Loucy (cell line): ENCODE measurements at regions not wholly inside any gene's neighbourhood (a gene's known extent, or its start where the extent isn't known, plus 50 kb on each side); places are given as distances from the start of the nearest gene placed in this dataset.
"Not testable (repeated sequence)": the region's sequence is repeated elsewhere in the genome, so short reads cannot be mapped to it uniquely, and the experiment has no call there.

Source experiments
- H2AFZ ChIP-seq: fragments of 200-600 bp; sonication (generic); 2 replicates; pipeline ENCODE4 v1.6.0; 2016; ENCODE audit warnings: antibody characterized with exemption, mild to moderate bottlenecking, low read length, moderate library complexity
- H3F3A ChIP-seq: fragments of 200-600 bp; 2 replicates; pipeline ENCODE4 v1.6.0; 2016; ENCODE audit warnings: antibody characterized with exemption, low read depth, mild to moderate bottlenecking
- H3K27me3 ChIP-seq: fragments of 200-600 bp; sonication (generic); 2 replicates; pipeline ENCODE4 v1.6.1; 2014; ENCODE audit warnings: low read length, mild to moderate bottlenecking; ENCODE audit not compliant: insufficient read depth, poor library complexity, severe bottlenecking
- H3K36me3 ChIP-seq: fragments of 200-600 bp; sonication (generic); 2 replicates; pipeline ENCODE4 v1.6.1; 2016; ENCODE audit warnings: low read length; ENCODE audit not compliant: insufficient read depth
- H3K4me1 ChIP-seq: fragments of 200-600 bp; sonication (generic); 2 replicates; pipeline ENCODE4 v1.5.1; 2014; ENCODE audit warnings: low read length, mild to moderate bottlenecking; ENCODE audit not compliant: insufficient read depth, poor library complexity, severe bottlenecking
- H3K4me2 ChIP-seq: fragments of 200-600 bp; sonication (generic); 2 replicates; pipeline ENCODE4 v1.6.0; 2014; ENCODE audit warnings: antibody characterized with exemption, low read length, low read depth, mild to moderate bottlenecking; ENCODE audit not compliant: poor library complexity, severe bottlenecking
- H3K4me3 ChIP-seq: fragments of 200-600 bp; sonication (generic); 2 replicates; pipeline ENCODE4 v1.5.1; 2014; ENCODE audit warnings: low read length, mild to moderate bottlenecking, mixed read lengths; ENCODE audit not compliant: poor library complexity, severe bottlenecking
- H3K79me2 ChIP-seq: fragments of 200-600 bp; sonication (generic); 2 replicates; pipeline ENCODE4 v1.6.1; 2014; ENCODE audit warnings: low read length; ENCODE audit not compliant: insufficient read depth
- H3K9ac ChIP-seq: fragments of 200-600 bp; sonication (generic); 2 replicates; pipeline ENCODE4 v1.6.0; 2014; ENCODE audit warnings: mild to moderate bottlenecking, low read depth, low read length, moderate library complexity; ENCODE audit not compliant: poor library complexity, severe bottlenecking
- H3K9me2 ChIP-seq: fragments of 200-600 bp; sonication (generic); replicated peaks from 2 replicates; pipeline ENCODE4 v1.6.1; 2016; ENCODE audit warnings: low read depth, low read length, mixed read lengths
- H3K9me3 ChIP-seq: fragments of 200-600 bp; sonication (generic); 2 replicates; pipeline ENCODE4 v1.6.1; 2014; ENCODE audit warnings: mild to moderate bottlenecking, antibody characterized with exemption, low read length, low read depth; ENCODE audit not compliant: insufficient read depth
- H4K20me1 ChIP-seq: fragments of 200-600 bp; sonication (generic); 2 replicates; pipeline ENCODE4 v1.6.0; 2014; ENCODE audit warnings: antibody characterized with exemption, low read length, mild to moderate bottlenecking; ENCODE audit not compliant: insufficient read depth, poor library complexity, severe bottlenecking
- EZH2phosphoT487 ChIP-seq: fragments of 200-600 bp; IDR thresholded peaks from 2 replicates; pipeline ENCODE4 v1.6.1; 2018; ENCODE audit warnings: antibody characterized with exemption, mild to moderate bottlenecking, moderate library complexity, borderline replicate concordance
- TF ChIP-seq, protein P1 (sequence below): fragments of 200-600 bp; sonication (generic); conservative IDR thresholded peaks from 2 replicates; pipeline ENCODE4 v1.5.1; 2014; ENCODE audit warnings: mild to moderate bottlenecking, antibody characterized with exemption, low read length

DNA sequence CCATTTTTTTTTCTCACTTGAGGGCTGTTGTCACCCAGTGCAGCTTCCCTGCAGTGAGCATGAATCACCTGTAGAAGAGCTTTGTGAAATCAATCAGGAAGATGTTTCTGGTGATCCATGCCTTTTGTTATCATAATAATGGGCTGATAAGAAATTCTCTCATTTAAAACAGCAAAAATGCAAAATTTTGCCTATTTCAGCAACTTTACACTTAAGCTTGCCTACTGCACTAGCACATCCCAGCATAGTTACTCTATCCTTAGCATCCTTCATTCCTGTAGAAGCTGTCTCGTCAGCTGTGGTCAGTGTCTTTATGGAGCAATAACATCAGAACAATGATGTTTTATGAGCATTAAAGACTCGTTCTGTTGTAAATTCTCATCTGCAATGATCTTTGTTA is 178.6 kb upstream of the ZNF804A start:
- Histone ChIP-seq H2AFZ (no peak overlapping the region), H3K79me2 (no peaks in the 10 kb centered on the region), H3K27me3 (no peaks in the 10 kb centered on the region), H3K9me3 (no peaks in the 10 kb centered on the region), H3K9me2 (no peaks in the 10 kb centered on the region), H3K36me3 (no peaks in the 10 kb centered on the region), H3K4me3 (no peak overlapping the region), H3K4me1 (no peaks in the 10 kb centered on the region), H3F3A (no peaks in the 10 kb centered on the region), H3K4me2 (no peak overlapping the region), H3K9ac (no peak overlapping the region), H4K20me1 (no peaks in the 10 kb centered on the region)
- TF ChIP-seq, protein P1, sequence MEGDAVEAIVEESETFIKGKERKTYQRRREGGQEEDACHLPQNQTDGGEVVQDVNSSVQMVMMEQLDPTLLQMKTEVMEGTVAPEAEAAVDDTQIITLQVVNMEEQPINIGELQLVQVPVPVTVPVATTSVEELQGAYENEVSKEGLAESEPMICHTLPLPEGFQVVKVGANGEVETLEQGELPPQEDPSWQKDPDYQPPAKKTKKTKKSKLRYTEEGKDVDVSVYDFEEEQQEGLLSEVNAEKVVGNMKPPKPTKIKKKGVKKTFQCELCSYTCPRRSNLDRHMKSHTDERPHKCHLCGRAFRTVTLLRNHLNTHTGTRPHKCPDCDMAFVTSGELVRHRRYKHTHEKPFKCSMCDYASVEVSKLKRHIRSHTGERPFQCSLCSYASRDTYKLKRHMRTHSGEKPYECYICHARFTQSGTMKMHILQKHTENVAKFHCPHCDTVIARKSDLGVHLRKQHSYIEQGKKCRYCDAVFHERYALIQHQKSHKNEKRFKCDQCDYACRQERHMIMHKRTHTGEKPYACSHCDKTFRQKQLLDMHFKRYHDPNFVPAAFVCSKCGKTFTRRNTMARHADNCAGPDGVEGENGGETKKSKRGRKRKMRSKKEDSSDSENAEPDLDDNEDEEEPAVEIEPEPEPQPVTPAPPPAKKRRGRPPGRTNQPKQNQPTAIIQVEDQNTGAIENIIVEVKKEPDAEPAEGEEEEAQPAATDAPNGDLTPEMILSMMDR, result no peak
- no peak for TF ChIP-seq EZH2phosphoT487

DNA sequence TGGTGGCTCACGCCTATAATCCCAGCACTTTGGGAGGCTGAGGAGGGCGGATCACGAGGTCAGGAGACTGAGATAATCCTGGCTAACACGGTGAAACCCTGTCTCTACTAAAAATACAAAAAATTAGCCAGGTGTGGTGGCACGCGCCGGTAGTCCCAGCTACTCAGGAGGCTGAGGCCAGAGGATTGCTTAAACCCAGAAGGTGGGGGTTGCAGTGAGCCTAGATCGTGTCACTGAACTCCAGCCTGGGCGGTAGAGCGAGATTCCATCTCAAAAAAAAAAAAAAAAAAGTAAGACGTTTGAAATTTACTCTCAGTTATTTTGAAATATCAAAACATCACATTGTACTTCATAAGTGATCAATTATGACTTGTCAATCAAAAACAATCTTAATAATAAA is 176.9 kb upstream of the ZNF804A start:
- not testable (repeated sequence) for H3K4me1 ChIP-seq, H3K4me2 ChIP-seq, H2AFZ ChIP-seq, H3K9ac ChIP-seq, H3K36me3 ChIP-seq, H3K27me3 ChIP-seq, H3K4me3 ChIP-seq, H3K9me3 ChIP-seq, H3F3A ChIP-seq, H4K20me1 ChIP-seq, H3K9me2 ChIP-seq, H3K79me2 ChIP-seq

DNA sequence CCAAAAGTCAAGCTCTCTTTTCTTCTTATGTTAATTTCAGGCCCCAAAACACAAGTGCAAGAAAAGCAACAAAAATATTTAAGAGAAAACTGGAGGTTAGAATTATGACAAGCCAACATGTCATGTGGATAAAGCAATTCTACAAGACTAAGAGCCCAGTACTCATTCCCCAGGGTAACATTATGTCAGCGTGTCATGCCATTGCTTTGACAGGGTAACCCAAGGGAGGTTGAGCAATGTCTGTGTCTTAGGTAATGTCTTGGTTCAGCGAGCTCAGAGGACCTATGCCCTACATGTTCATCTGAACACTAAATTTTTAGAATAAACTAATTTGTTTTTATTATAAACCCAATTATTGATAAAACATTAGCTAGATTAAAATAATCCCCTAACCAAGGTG is 173.2 kb upstream of the ZNF804A start:
- Histone ChIP-seq H3K9ac (no peak overlapping the region), H3K9me2 (no peaks in the 10 kb centered on the region), H3F3A (no peaks in the 10 kb centered on the region), H4K20me1 (no peaks in the 10 kb centered on the region), H3K4me3 (no peak overlapping the region), H3K36me3 (no peaks in the 10 kb centered on the region), H3K4me2 (no peak overlapping the region), H2AFZ (no peak overlapping the region), H3K4me1 (no peaks in the 10 kb centered on the region), H3K27me3 (no peaks in the 10 kb centered on the region), H3K79me2 (no peaks in the 10 kb centered on the region), H3K9me3 (no peaks in the 10 kb centered on the region)
- no peak for TF ChIP-seq EZH2phosphoT487
- TF ChIP-seq, protein P1, result no peak

DNA sequence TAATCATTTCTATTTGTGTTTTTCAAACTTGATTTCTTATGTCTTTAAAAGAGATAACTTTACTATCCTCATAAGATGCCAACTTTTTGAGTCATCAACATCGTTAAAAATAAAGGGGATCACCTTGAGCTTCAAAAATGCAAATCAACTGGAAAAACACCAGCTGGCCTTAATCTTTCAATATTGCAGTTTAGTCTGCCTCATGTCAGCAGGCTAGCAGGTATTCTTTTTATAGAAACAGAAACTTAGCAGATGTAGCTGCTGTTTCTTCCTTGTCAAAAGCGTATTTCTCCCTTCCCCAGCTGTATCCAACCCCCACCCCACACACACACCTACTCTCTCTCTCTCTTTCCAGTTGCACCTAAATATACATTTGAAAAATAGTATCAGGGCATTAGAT is 154.1 kb upstream of the ZNF804A start:
- H2AFZ ChIP-seq, result no peak overlapping the region

More for the DNA sequence above, 154.1 kb upstream of the ZNF804A start:
- no peaks in the 10 kb centered on the region for H3K9me3 ChIP-seq
- H3K4me1 ChIP-seq, result no peaks in the 10 kb centered on the region
- H3K27me3 ChIP-seq, result no peaks in the 10 kb centered on the region
- no peaks in the 10 kb centered on the region for H4K20me1 ChIP-seq
- no peaks in the 10 kb centered on the region for H3K79me2 ChIP-seq
- H3K4me3 ChIP-seq, result no peak overlapping the region
- H3F3A ChIP-seq, result no peaks in the 10 kb centered on the region
- no peaks in the 10 kb centered on the region for H3K36me3 ChIP-seq
- TF ChIP-seq, protein P1, result no peak
- no peak for TF ChIP-seq EZH2phosphoT487
- no peak overlapping the region for H3K4me2 ChIP-seq
- no peak overlapping the region for H3K9ac ChIP-seq
- no peaks in the 10 kb centered on the region for H3K9me2 ChIP-seq
